H1 (cell line): ENCODE measurements at regions not wholly inside any gene's neighbourhood (a gene's known extent, or its start where the extent isn't known, plus 50 kb on each side); places are given as distances from the start of the nearest gene placed in this dataset.

ENCODE experiments used
- EZH2 ChIP-seq: fragments of 200-600 bp; sonication (generic); IDR thresholded peaks from 2 replicates; pipeline ENCODE4 v1.7.1; 2012; ENCODE audit warnings: low read depth, mild to moderate bottlenecking, moderate library complexity, low read length, inconsistent platforms; ENCODE audit not compliant: severe bottlenecking
- POLR2A ChIP-seq, 2 experiments: IDR thresholded peaks; 1 replicate in 1 of 2; 2 replicates in 1 of 2; pipeline ENCODE4 v1.6.1; 2011; ENCODE audit warnings: low read depth in 2 of 2, low read length in 2 of 2, mild to moderate bottlenecking in 2 of 2; ENCODE audit errors: control extremely low read depth in 1 of 2
- POLR2AphosphoS5 ChIP-seq: IDR thresholded peaks from 2 replicates; pipeline ENCODE4 v1.6.1; 2011; ENCODE audit warnings: low read depth, low read length
- RAD21 ChIP-seq, 2 experiments: IDR thresholded peaks in 1 of 2; conservative IDR thresholded peaks in 1 of 2; 2 replicates each; pipeline ENCODE4 v1.6.1; 2011; ENCODE audit warnings: low read depth in 2 of 2, low read length in 2 of 2, improper control_type of control experiment in 1 of 2, inconsistent platforms in 1 of 2, mild to moderate bottlenecking in 1 of 2, moderate library complexity in 1 of 2
- RNF2 ChIP-seq: fragments of 200-900, 300-1000 bp; sonication (generic); IDR thresholded peaks from 2 replicates; pipeline ENCODE4 v1.7.1; 2016; ENCODE audit warnings: borderline replicate concordance, low read depth, mild to moderate bottlenecking, antibody characterized with exemption, low read length; ENCODE audit not compliant: poor library complexity, severe bottlenecking; ENCODE audit errors: missing control alignments
- TEAD4 ChIP-seq: IDR thresholded peaks from 2 replicates; pipeline ENCODE4 v1.6.1; 2012; ENCODE audit warnings: low read depth, low read length, inconsistent platforms, mixed read lengths
- TF ChIP-seq, protein P1 (sequence below), 3 experiments: IDR thresholded peaks; 1 replicate in 2 of 3; 2 replicates in 1 of 3; pipeline versions ENCODE4 v1.5.1 to v1.6.1; 2011; ENCODE audit warnings: low read length in 3 of 3, mild to moderate bottlenecking in 3 of 3, inconsistent platforms in 2 of 3, low read depth in 1 of 3, moderate library complexity in 1 of 3; ENCODE audit not compliant: insufficient read depth in 1 of 3; ENCODE audit errors: control extremely low read depth in 1 of 3

DNA sequence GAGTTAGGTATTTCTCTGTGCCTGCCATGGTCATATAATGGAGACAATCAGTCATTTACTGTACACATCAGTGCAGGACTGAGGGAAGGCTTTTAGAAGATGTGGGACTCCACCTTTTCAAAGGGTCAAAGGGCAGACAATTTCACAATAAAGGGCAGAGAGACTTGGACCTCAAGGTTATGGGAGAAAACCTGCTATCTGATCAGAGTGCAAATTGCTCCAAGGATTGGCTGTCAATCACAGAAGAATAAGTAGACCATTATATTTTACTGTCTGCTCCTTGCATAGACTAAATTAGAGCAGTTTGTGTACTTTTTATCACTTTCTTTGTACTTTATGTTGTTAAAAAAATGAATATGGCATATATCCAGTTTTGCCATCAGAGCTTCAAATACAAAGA, 314.9 kb upstream of the ATP11B start:
- TF ChIP-seq POLR2AphosphoS5 = no peak
- no peak for TF ChIP-seq TEAD4
- TF ChIP-seq, protein P1, sequence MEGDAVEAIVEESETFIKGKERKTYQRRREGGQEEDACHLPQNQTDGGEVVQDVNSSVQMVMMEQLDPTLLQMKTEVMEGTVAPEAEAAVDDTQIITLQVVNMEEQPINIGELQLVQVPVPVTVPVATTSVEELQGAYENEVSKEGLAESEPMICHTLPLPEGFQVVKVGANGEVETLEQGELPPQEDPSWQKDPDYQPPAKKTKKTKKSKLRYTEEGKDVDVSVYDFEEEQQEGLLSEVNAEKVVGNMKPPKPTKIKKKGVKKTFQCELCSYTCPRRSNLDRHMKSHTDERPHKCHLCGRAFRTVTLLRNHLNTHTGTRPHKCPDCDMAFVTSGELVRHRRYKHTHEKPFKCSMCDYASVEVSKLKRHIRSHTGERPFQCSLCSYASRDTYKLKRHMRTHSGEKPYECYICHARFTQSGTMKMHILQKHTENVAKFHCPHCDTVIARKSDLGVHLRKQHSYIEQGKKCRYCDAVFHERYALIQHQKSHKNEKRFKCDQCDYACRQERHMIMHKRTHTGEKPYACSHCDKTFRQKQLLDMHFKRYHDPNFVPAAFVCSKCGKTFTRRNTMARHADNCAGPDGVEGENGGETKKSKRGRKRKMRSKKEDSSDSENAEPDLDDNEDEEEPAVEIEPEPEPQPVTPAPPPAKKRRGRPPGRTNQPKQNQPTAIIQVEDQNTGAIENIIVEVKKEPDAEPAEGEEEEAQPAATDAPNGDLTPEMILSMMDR (IDR thresholded peaks at IDR 0.05; ENCODE audit: control extremely low read depth in 1 of 3, insufficient read depth in 1 of 3, low read depth in 1 of 3, low read length in 3 of 3) = no peak
- TF ChIP-seq RNF2 = no peak
- no peak for TF ChIP-seq EZH2
- no peak for TF ChIP-seq POLR2A (IDR thresholded peaks at IDR 0.05; ENCODE audit: control extremely low read depth in 1 of 2, low read depth in 2 of 2, low read length in 2 of 2)
- TF ChIP-seq RAD21 (IDR thresholded peaks at IDR 0.05 in 1 of 2, conservative IDR thresholded peaks at IDR 0.05 in 1 of 2; ENCODE audit: low read depth in 2 of 2, low read length in 2 of 2) = no peak
